Sigmoid colon (tissue), 4 donors: ENCODE measurements at regions not wholly inside any gene's neighbourhood (a gene's known extent, or its start where the extent isn't known, plus 50 kb on each side); places are given as distances from the start of the nearest gene placed in this dataset.

Experiments used
- CTCF ChIP-seq, 4 experiments: fragments of 450-650 bp in 3 of 4; fragments of 200-600 bp in 1 of 4; IDR thresholded peaks; one replicate each; pipeline ENCODE4 v1.5.1; 2016 to 2019; ENCODE audit warnings: antibody characterized with exemption in 4 of 4, mild to moderate bottlenecking in 3 of 4, moderate library complexity in 2 of 4
- EP300 ChIP-seq, 4 donors: sonication (generic); formaldehyde crosslinking; IDR thresholded peaks; one replicate each; pipeline ENCODE4 v1.6.1; 2017; ENCODE audit warnings: antibody characterized with exemption in 4 of 4
- POLR2A ChIP-seq, 2 donors: fragments of 450-650 bp; IDR thresholded peaks; one replicate each; pipeline ENCODE4 v1.6.1; 2016; ENCODE audit warnings: antibody characterized with exemption in 2 of 2, mild to moderate bottlenecking in 2 of 2, moderate library complexity in 2 of 2

GRCh38 chr7:41867639-41868280, 164.9 kb upstream of the INHBA start:
- no peak for TF ChIP-seq CTCF (IDR thresholded peaks at IDR 0.05)
- no peak for TF ChIP-seq POLR2A (IDR thresholded peaks at IDR 0.05)
- no peak for TF ChIP-seq EP300 (IDR thresholded peaks at IDR 0.05)
